CD14-positive monocyte (primary cell): ENCODE measurements at regions not wholly inside any gene's neighbourhood (a gene's known extent, or its start where the extent isn't known, plus 50 kb on each side); places are given as distances from the start of the nearest gene placed in this dataset.

ENCODE experiments used
- DNase-seq, 3 donors: peaks; one replicate each; pipeline ENCODE4 v3.0.0-alpha.2; 2011 to 2022
- H2AFZ ChIP-seq: 2 replicates; pipeline ENCODE4 v1.6.0; 2012; ENCODE audit warnings: mild to moderate bottlenecking, low read depth, low read length, inconsistent platforms; ENCODE audit not compliant: insufficient read depth, poor library complexity, severe bottlenecking
- H3K27ac ChIP-seq, 2 donors: 1 replicate in 1 of 2; 2 replicates in 1 of 2; pipeline ENCODE4 v1.5.1; 2012 to 2013; ENCODE audit warnings: low read length in 2 of 2, control low read depth in 1 of 2, inconsistent platforms in 1 of 2, low read depth in 1 of 2, mild to moderate bottlenecking in 1 of 2
- H3K27me3 ChIP-seq, 2 donors: one replicate each; pipeline versions ENCODE4 v1.6.0 to v1.6.1; 2011 to 2013; ENCODE audit warnings: low read length in 2 of 2; ENCODE audit not compliant: control insufficient read depth in 2 of 2, insufficient read depth in 2 of 2
- H3K36me3 ChIP-seq, 2 donors: replicated peaks in 1 of 2; 1 replicate in 1 of 2; 2 replicates in 1 of 2; pipeline versions ENCODE4 v1.5.1 to v1.6.1; 2012 to 2013; ENCODE audit warnings: low read length in 2 of 2, control low read depth in 1 of 2, inconsistent platforms in 1 of 2, mild to moderate bottlenecking in 1 of 2; ENCODE audit not compliant: insufficient read depth in 2 of 2, control insufficient read depth in 1 of 2
- H3K4me1 ChIP-seq, 2 donors: 1 replicate in 1 of 2; 2 replicates in 1 of 2; pipeline versions ENCODE4 v1.5.1 to v1.6.1; 2012 to 2013; ENCODE audit warnings: low read length in 2 of 2, control low read depth in 1 of 2, inconsistent platforms in 1 of 2, mild to moderate bottlenecking in 1 of 2, moderate library complexity in 1 of 2; ENCODE audit not compliant: insufficient read depth in 2 of 2, control insufficient read depth in 1 of 2
- H3K4me2 ChIP-seq: replicated peaks from 2 replicates; pipeline ENCODE3; 2012; ENCODE audit warnings: low read length, moderate library complexity, mild to moderate bottlenecking; ENCODE audit not compliant: poor library complexity, severe bottlenecking; ENCODE audit errors: extremely low read depth
- H3K4me3 ChIP-seq, 3 experiments: fragments of 200-600 bp in 1 of 3; sonication (generic) in 1 of 3; replicated peaks in 1 of 3; 1 replicate in 2 of 3; 2 replicates in 1 of 3; pipeline ENCODE4 v1.5.1; 2011 to 2013; ENCODE audit warnings: low read length in 3 of 3, mild to moderate bottlenecking in 3 of 3, control low read depth in 2 of 3, low read depth in 2 of 3, inconsistent platforms in 1 of 3, moderate library complexity in 1 of 3
- H3K79me2 ChIP-seq: 2 replicates; pipeline ENCODE4 v1.6.0; 2012; ENCODE audit warnings: mild to moderate bottlenecking, control low read depth, inconsistent platforms, low read length, moderate library complexity; ENCODE audit not compliant: insufficient read depth
- H3K9ac ChIP-seq: 2 replicates; pipeline ENCODE4 v1.6.0; 2017; ENCODE audit warnings: low read length, mild to moderate bottlenecking; ENCODE audit not compliant: insufficient read depth, poor library complexity, severe bottlenecking
- H3K9me3 ChIP-seq, 2 donors: replicated peaks in 1 of 2; 1 replicate in 1 of 2; 2 replicates in 1 of 2; pipeline versions ENCODE4 v1.5.1 to v1.6.1; 2012 to 2013; ENCODE audit warnings: low read length in 2 of 2, control low read depth in 1 of 2; ENCODE audit not compliant: control insufficient read depth in 1 of 2, insufficient read depth in 1 of 2
- H4K20me1 ChIP-seq: 2 replicates; pipeline ENCODE4 v1.6.0; 2012; ENCODE audit warnings: mild to moderate bottlenecking, low read length, control low read depth, moderate library complexity; ENCODE audit not compliant: insufficient read depth
- H3K27ac Mint-ChIP-seq, 7 donors: one replicate each; pipeline ENCODE4 v1.8.0; 2020; ENCODE audit warnings: mild to moderate bottlenecking in 7 of 7, mixed read lengths in 7 of 7, moderate library complexity in 6 of 7, inconsistent platforms in 2 of 7
- H3K27me3 Mint-ChIP-seq, 3 donors: one replicate each; pipeline ENCODE4 v1.8.0; 2021 to 2022; ENCODE audit warnings: low read depth in 3 of 3, mild to moderate bottlenecking in 3 of 3, mixed read lengths in 3 of 3, moderate library complexity in 3 of 3, inconsistent platforms in 1 of 3
- H3K36me3 Mint-ChIP-seq, 2 donors: one replicate each; pipeline ENCODE4 v1.8.0; 2020; ENCODE audit warnings: mixed read lengths in 2 of 2, inconsistent platforms in 1 of 2, mild to moderate bottlenecking in 1 of 2
- H3K4me1 Mint-ChIP-seq: one replicate; pipeline ENCODE4 v1.8.0; 2020; ENCODE audit warnings: mild to moderate bottlenecking, mixed read lengths
- H3K4me3 Mint-ChIP-seq, 2 donors: one replicate each; pipeline ENCODE4 v1.8.0; 2020; ENCODE audit warnings: mild to moderate bottlenecking in 2 of 2, mixed read lengths in 2 of 2, moderate library complexity in 1 of 2
- H3K9me3 Mint-ChIP-seq, 7 donors: one replicate each; pipeline ENCODE4 v1.8.0; 2020 to 2022; ENCODE audit warnings: mixed read lengths in 7 of 7, mild to moderate bottlenecking in 6 of 7, moderate library complexity in 6 of 7, inconsistent platforms in 2 of 7
- CTCF ChIP-seq: fragments of 200-600 bp; IDR thresholded peaks from one replicate; pipeline ENCODE4 v1.8.0; 2022; ENCODE audit warnings: antibody characterized with exemption, mild to moderate bottlenecking
- WGBS: methylation state at CpG from one replicate; pipeline ENCODE4 v1.1.5; 2013; ENCODE audit warnings: missing lambda C conversion rate; ENCODE audit not compliant: insufficient coverage; 5-methylcytosine and 5-hydroxymethylcytosine counted together
- intact Hi-C, 2 donors: fragments of 100-400 bp; cut with micrococcal nuclease; formaldehyde crosslinking; loops; one replicate each; pipeline versions ENCODE4 v1.15.0 to v1.15.1; 2023

DNA sequence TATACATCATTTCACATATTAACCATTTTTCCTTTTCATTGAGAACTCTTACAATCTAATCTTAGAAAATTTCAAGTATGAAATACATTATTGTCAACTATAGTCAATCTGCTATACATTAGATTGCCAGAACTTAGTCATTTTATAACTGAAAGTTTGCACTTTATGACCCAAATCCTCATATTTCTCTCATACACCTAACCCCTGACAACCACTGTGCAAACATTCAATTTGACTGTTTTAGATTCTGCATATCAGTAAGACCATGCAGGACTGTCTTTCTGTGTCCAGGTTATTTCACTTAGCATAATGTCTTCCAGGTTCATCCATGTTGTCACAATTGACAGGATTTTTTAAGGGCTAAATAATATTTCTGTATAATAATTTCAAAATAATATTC, 1299.0 kb upstream of the B3GALT2 start:
- H3K27ac Mint-ChIP-seq, result no peak overlapping the region
- H3K4me1 Mint-ChIP-seq, result no peaks in the 10 kb centered on the region
- H3K36me3 ChIP-seq, result no peaks in the 10 kb centered on the region
- no peak overlapping the region for H2AFZ ChIP-seq
- H3K9me3 ChIP-seq, result no peaks in the 10 kb centered on the region
- H3K9me3 Mint-ChIP-seq, result peaks cover 0 to 2% (median 0%) of the 10 kb centered on the region in 7 donors
- no peak for TF ChIP-seq CTCF
- H3K27me3 ChIP-seq, result no peaks in the 10 kb centered on the region
- no peaks in the 10 kb centered on the region for H3K27me3 Mint-ChIP-seq
- no peaks in the 10 kb centered on the region for H3K79me2 ChIP-seq
- no peak overlapping the region for H3K4me3 ChIP-seq
- no peak overlapping the region for H3K27ac ChIP-seq
- H3K4me3 Mint-ChIP-seq, result no peak overlapping the region
- no peak overlapping the region for H3K9ac ChIP-seq
- intact Hi-C loops, result no loop called here
- no peak for DNase-seq
- no peaks in the 10 kb centered on the region for H4K20me1 ChIP-seq
- no peak overlapping the region for H3K4me2 ChIP-seq
- H3K4me1 ChIP-seq, result no peaks in the 10 kb centered on the region
- no peaks in the 10 kb centered on the region for H3K36me3 Mint-ChIP-seq

GRCh38 chr1:194478731-194479130, 1292.3 kb upstream of the B3GALT2 start:
- Mint-ChIP-seq H3K27ac (no peak overlapping the region), H3K4me1 (no peaks in the 10 kb centered on the region), H3K36me3 (no peaks in the 10 kb centered on the region), H3K27me3 (no peaks in the 10 kb centered on the region), H3K9me3 (peaks cover 0 to 2% (median 0%) of the 10 kb centered on the region in 7 donors), H3K4me3 (no peak overlapping the region)
- no CpG with 5 or more reads among the region's 1 CpG for WGBS
- H2AFZ ChIP-seq, result no peak overlapping the region
- intact Hi-C loops, result no loop called here
- H3K79me2 ChIP-seq, result no peaks in the 10 kb centered on the region
- no peak overlapping the region for H3K4me2 ChIP-seq
- TF ChIP-seq CTCF, result no peak
- no peaks in the 10 kb centered on the region for H3K27me3 ChIP-seq
- H3K27ac ChIP-seq, result no peak overlapping the region
- DNase-seq, result no peak
- no peaks in the 10 kb centered on the region for H3K9me3 ChIP-seq
- no peaks in the 10 kb centered on the region for H4K20me1 ChIP-seq
- no peaks in the 10 kb centered on the region for H3K36me3 ChIP-seq
- no peaks in the 10 kb centered on the region for H3K4me1 ChIP-seq
- H3K4me3 ChIP-seq, result no peak overlapping the region
- no peak overlapping the region for H3K9ac ChIP-seq
